H1 (cell line): ENCODE measurements at regions not wholly inside any gene's neighbourhood (a gene's known extent, or its start where the extent isn't known, plus 50 kb on each side); places are given as distances from the start of the nearest gene placed in this dataset.

Source experiments
- SIN3A ChIP-seq, 2 experiments: IDR thresholded peaks in 1 of 2; conservative IDR thresholded peaks in 1 of 2; 2 replicates each; pipeline ENCODE4 v1.6.1; 2011 to 2012; ENCODE audit warnings: low read length in 2 of 2, improper control_type of control experiment in 1 of 2, low read depth in 1 of 2, mild to moderate bottlenecking in 1 of 2
- SRF ChIP-seq: IDR thresholded peaks from 2 replicates; pipeline ENCODE4 v1.6.1; 2011; ENCODE audit warnings: mild to moderate bottlenecking, low read depth, low read length, moderate library complexity

DNA sequence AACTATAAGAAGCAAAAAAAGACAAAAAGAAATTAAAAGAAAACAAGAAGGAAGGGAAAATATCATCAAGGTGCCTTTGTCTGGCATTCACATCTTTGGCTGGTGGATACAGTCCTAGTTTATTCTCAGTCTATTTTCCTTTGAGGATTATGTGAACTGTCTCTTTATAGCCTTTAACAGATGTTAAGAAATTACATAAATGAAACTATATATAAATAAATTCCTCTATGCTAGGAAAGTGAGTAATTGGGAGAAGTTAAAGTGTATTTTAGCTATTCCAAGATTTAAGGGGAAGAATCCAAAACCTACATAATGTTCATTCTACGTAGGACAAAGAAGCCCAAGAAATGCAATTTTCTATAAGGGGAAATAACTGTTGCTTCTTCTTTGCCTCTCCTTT lies 316.3 kb downstream of the ADAMTS20 start (continued):
- no peak for TF ChIP-seq SIN3A (conservative IDR thresholded peaks at IDR 0.05 in 1 of 2, IDR thresholded peaks at IDR 0.05 in 1 of 2; ENCODE audit: low read depth in 1 of 2, low read length in 2 of 2)
- TF ChIP-seq SRF, result no peak
- TF ChIP-seq, all 59 proteins: peak for 0
